C4-2B (cell line): ENCODE measurements at regions not wholly inside any gene's neighbourhood (a gene's known extent, or its start where the extent isn't known, plus 50 kb on each side); places are given as distances from the start of the nearest gene placed in this dataset.

ENCODE experiments used
- H3K27ac ChIP-seq: fragments of 450-650 bp; 2 replicates; pipeline ENCODE4 v1.5.1; 2017
- ZFX ChIP-seq: fragments of 450-650 bp; IDR thresholded peaks from 2 replicates; pipeline ENCODE4 v1.6.1; 2017
- TF ChIP-seq, protein P1 (sequence below): fragments of 450-650 bp; conservative IDR thresholded peaks from 2 replicates; pipeline ENCODE4 v1.5.1; 2017; ENCODE audit warnings: mild to moderate bottlenecking

DNA sequence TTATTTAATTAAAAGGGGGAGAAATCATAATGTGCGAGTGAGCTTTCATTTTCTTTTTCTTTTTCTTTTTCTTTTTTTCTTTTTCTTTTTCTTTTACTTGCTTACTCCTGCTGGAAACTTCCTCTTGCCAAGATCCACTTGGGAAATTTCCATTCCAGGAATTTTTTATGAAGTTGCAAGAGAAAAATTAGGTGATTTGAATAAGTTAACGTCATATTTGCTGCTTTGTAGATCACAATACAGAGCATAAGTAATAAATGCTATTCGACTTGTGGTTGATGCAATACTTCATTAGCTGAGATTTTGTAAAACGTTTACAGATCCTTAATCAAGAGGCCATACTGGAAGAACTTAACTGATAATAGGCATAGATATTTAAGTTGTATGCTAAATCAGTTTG lies 354.7 kb upstream of the SMIM21 start:
- no peak overlapping the region for H3K27ac ChIP-seq
- TF ChIP-seq, protein P1, sequence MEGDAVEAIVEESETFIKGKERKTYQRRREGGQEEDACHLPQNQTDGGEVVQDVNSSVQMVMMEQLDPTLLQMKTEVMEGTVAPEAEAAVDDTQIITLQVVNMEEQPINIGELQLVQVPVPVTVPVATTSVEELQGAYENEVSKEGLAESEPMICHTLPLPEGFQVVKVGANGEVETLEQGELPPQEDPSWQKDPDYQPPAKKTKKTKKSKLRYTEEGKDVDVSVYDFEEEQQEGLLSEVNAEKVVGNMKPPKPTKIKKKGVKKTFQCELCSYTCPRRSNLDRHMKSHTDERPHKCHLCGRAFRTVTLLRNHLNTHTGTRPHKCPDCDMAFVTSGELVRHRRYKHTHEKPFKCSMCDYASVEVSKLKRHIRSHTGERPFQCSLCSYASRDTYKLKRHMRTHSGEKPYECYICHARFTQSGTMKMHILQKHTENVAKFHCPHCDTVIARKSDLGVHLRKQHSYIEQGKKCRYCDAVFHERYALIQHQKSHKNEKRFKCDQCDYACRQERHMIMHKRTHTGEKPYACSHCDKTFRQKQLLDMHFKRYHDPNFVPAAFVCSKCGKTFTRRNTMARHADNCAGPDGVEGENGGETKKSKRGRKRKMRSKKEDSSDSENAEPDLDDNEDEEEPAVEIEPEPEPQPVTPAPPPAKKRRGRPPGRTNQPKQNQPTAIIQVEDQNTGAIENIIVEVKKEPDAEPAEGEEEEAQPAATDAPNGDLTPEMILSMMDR = no peak
- TF ChIP-seq ZFX = no peak

DNA sequence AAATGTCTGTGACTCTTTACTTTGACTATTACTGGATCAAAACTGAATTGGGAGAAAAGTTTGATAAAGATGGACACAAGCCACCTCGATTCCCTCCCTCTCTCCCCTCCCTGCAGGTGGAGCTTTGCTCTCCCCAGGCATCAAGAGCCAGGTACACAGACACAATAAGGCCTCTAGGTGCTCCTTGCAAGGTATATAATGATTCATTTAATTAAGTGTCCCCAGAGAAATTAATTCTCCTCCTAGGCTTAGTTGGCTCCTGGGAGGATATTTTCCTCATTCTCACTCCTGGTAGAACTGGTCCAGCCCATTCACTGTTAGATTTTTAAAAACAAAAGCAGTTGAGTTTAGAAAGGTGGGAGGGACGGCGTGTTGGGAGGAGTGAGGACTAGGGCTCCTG lies 352.4 kb upstream of the SMIM21 start:
- no peak overlapping the region for H3K27ac ChIP-seq
- TF ChIP-seq, protein P1 = no peak
- TF ChIP-seq ZFX = no peak

DNA sequence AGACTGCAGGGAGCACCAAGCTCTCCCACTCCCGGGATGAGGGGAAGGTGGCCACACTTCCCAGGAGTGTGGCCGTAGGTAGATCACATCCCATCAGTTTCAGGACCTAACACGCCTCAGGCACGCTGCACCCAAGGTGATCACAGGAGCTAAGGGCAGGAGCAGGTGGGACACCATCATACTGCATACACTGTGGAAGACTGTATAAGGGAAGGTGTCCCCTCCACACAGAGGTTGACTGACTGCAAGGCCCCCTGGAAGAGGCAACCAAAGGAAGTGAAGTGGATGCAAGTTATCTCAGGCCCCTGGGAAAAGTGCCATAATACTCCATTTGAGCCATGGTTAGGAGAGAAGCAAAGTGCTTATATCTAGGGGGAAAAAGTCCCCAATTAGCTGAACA lies 351.9 kb upstream of the SMIM21 start:
- TF ChIP-seq, protein P1 = no peak

DNA sequence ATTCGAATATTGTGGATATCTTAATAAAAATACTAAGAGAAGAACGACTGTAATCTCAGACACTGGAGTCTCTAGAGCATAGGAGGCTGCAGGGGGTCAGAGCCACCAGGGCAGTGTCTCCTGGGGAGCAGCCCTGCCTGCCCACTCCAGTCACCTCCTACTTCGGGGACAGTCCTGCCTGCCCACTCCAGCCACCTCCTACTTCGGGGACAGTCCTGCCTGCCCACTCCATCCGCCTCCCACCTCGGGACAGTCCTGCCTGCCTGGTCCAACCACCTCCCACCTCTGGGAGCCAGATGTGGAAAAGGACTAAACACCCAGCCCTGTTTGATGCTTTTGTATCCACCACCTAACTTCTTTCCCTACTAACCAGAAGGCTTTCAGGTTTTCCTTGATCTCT lies 350.1 kb upstream of the SMIM21 start:
- TF ChIP-seq ZFX = no peak
- TF ChIP-seq, protein P1 = no peak
- H3K27ac ChIP-seq = no peak overlapping the region

More for the DNA sequence above, 351.9 kb upstream of the SMIM21 start:
- H3K27ac ChIP-seq = no peak overlapping the region

DNA sequence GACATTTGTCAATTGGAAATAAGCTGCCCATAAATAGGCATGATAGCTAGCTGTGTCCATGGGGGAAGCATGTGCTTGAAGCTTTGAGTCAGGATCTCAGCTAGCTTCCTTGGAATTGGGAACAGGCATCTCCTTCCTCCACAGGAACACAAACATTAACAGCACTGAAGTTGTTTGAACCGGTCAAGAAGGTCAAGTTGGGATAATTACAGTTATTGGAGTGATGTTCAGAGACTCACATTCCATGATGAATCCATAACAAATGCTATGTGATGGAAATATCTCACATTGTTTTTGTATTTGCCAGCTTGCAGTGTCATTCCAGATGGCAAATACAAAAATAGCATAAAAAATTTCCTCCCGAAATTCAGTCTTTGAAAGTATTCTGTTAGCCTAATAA lies 347.6 kb upstream of the SMIM21 start:
- H3K27ac ChIP-seq = no peak overlapping the region
- TF ChIP-seq ZFX = no peak
- TF ChIP-seq, protein P1 = no peak

DNA sequence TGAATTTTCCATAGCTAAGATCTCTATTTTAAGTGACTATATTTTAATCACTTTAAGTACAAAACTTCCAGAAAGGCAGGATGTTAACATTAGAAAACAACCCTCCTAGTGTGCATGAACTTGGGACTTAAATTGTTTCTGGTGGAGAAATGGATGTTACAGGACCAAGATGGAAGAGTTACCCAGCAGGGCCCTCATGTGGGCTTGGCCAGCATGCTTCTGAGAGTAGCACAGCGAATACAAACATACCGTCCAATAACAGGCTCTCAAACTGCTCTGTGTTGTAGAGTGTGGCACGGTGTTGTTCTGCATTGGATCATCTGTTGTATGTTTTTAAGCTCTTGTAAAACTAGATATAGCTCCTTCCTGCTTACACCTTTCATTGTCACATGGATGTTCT lies 346.1 kb upstream of the SMIM21 start:
- TF ChIP-seq, protein P1 = no peak
- no peak for TF ChIP-seq ZFX
- H3K27ac ChIP-seq = no peak overlapping the region

DNA sequence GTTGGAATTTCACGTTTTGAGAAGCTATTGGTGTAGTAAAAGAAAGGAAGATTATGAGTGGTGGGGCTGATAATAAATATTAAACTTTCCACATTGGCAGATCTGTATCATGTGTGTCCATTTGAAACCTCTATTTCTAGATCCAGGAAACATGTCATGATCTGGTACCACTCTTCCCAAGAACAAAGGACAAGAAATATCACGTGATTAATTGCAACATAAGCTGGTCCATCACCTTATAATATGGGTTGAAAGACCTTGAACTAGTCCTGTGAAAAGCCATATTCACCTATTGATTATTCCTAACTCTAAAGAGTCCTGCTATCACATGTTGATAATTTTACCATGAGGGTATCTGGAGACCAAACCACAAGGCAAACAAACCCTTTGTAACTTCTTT lies 335.3 kb upstream of the SMIM21 start:
- TF ChIP-seq, protein P1 = no peak
- no peak for TF ChIP-seq ZFX
- no peak overlapping the region for H3K27ac ChIP-seq

DNA sequence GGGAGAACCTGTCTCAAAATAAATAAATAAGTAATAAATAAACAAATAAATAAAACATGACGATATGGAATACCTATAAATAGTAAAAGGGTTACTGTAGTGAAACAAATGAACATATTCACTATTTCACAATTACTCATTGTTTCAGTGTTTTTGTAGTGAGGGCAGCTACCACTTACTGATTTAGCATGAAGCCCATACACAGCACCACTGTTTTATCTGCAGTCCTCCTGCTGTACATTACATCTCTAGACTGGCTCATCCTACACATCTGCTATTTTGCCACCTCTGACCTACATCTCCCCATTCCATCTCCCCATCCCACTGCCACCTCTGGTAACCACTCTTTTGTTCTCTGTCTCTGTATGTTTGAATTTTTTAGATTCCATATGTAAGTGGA lies 332.7 kb upstream of the SMIM21 start:
- H3K27ac ChIP-seq = no peak overlapping the region
- TF ChIP-seq, protein P1 = no peak
- no peak for TF ChIP-seq ZFX
